Uterus (tissue), 3 donors: ENCODE measurements at regions not wholly inside any gene's neighbourhood (a gene's known extent, or its start where the extent isn't known, plus 50 kb on each side); places are given as distances from the start of the nearest gene placed in this dataset.

Source experiments
- DNase-seq, 2 donors: peaks; one replicate each; pipeline ENCODE4 v3.0.0-alpha.2; 2019 to 2020
- H3K27ac ChIP-seq, 2 donors: fragments of 200-600 bp; sonication (generic); 1 replicate in 1 of 2; 2 replicates in 1 of 2; pipeline ENCODE4 v1.5.1; 2016 to 2018
- H3K27me3 ChIP-seq, 2 donors: fragments of 200-600 bp; sonication (generic); one replicate each; pipeline ENCODE4 v1.5.1; 2018 to 2019; ENCODE audit warnings: control low read depth in 1 of 2
- H3K36me3 ChIP-seq, 2 donors: fragments of 200-600 bp; sonication (generic); one replicate each; pipeline ENCODE4 v1.5.1; 2019; ENCODE audit warnings: control low read depth in 1 of 2
- H3K4me1 ChIP-seq, 2 donors: fragments of 200-600 bp; sonication (generic); one replicate each; pipeline ENCODE4 v1.5.1; 2018 to 2019; ENCODE audit warnings: control low read depth in 1 of 2
- H3K4me3 ChIP-seq, 2 donors: fragments of 200-600 bp; sonication (generic); 1 replicate in 1 of 2; 2 replicates in 1 of 2; pipeline ENCODE4 v1.5.1; 2018 to 2019; ENCODE audit warnings: mild to moderate bottlenecking in 1 of 2
- H3K9me3 ChIP-seq, 2 donors: fragments of 200-600 bp; sonication (generic); one replicate each; pipeline ENCODE4 v1.5.1; 2019; ENCODE audit warnings: control low read depth in 1 of 2
- CTCF ChIP-seq, 4 experiments: fragments of 200-600 bp in 2 of 4; fragments of 450-650 bp in 2 of 4; sonication (generic) in 2 of 4; IDR thresholded peaks; one replicate each; pipeline ENCODE4 v1.5.1; 2016 to 2019; ENCODE audit warnings: antibody characterized with exemption in 4 of 4, mild to moderate bottlenecking in 2 of 4, moderate library complexity in 1 of 4
- POLR2A ChIP-seq, 2 donors: fragments of 450-650 bp; IDR thresholded peaks; one replicate each; pipeline ENCODE4 v1.6.1; 2016; ENCODE audit warnings: antibody characterized with exemption in 2 of 2, mild to moderate bottlenecking in 1 of 2, moderate library complexity in 1 of 2
- intact Hi-C: fragments of 100-400 bp; cut with DNase I; formaldehyde crosslinking; loops from one replicate; pipeline ENCODE4 v1.15.1; 2023; ENCODE audit warnings: low total_unique reads
- donor health status: DM: yes; HTN: yes; CAD: no.

GRCh38 chr1:58391056-58391455 lies 155.5 kb downstream of the OMA1 start:
- Histone ChIP-seq H3K27ac (no peak overlapping the region), H3K27me3 (no peaks in the 10 kb centered on the region), H3K4me3 (no peak overlapping the region), H3K9me3 (no peaks in the 10 kb centered on the region), H3K4me1 (no peaks in the 10 kb centered on the region), H3K36me3 (no peaks in the 10 kb centered on the region)
- TF ChIP-seq POLR2A (IDR thresholded peaks at IDR 0.05) (no peak), CTCF (IDR thresholded peaks at IDR 0.05) (no peak)
- intact Hi-C loops, result no loop called here
- DNase-seq, result no peak

- H3K36me3 ChIP-seq, result no peaks in the 10 kb centered on the region
- H3K4me1 ChIP-seq, result no peaks in the 10 kb centered on the region
- no peak overlapping the region for H3K27ac ChIP-seq
- no peak for DNase-seq
- no peak overlapping the region for H3K4me3 ChIP-seq
- no peak for TF ChIP-seq CTCF (IDR thresholded peaks at IDR 0.05)
- no peak for TF ChIP-seq POLR2A (IDR thresholded peaks at IDR 0.05)
- no peaks in the 10 kb centered on the region for H3K9me3 ChIP-seq
- H3K27me3 ChIP-seq, result no peaks in the 10 kb centered on the region
- intact Hi-C loops, result no loop called here
Measured at GRCh38 chr1:58390091-58390490, 156.4 kb downstream of the OMA1 start.

- no peaks in the 10 kb centered on the region for H3K9me3 ChIP-seq
- H3K4me1 ChIP-seq, result no peaks in the 10 kb centered on the region
- H3K4me3 ChIP-seq, result no peak overlapping the region
- intact Hi-C loops, result no loop called here
- DNase-seq, result no peak
- TF ChIP-seq POLR2A (IDR thresholded peaks at IDR 0.05) (no peak), CTCF (IDR thresholded peaks at IDR 0.05) (no peak)
- no peaks in the 10 kb centered on the region for H3K36me3 ChIP-seq
- H3K27me3 ChIP-seq, result no peaks in the 10 kb centered on the region
- H3K27ac ChIP-seq, result no peak overlapping the region
Measured at GRCh38 chr1:58380345-58380744, 166.2 kb downstream of the OMA1 start.

- no peaks in the 10 kb centered on the region for H3K36me3 ChIP-seq
- H3K4me1 ChIP-seq, result no peaks in the 10 kb centered on the region
- no peak overlapping the region for H3K4me3 ChIP-seq
- H3K9me3 ChIP-seq, result no peaks in the 10 kb centered on the region
- no peak overlapping the region for H3K27ac ChIP-seq
- no peak for DNase-seq
- no peaks in the 10 kb centered on the region for H3K27me3 ChIP-seq
- TF ChIP-seq CTCF (IDR thresholded peaks at IDR 0.05) (no peak), POLR2A (IDR thresholded peaks at IDR 0.05) (no peak)
- intact Hi-C loops, result no loop called here
Measured at GRCh38 chr1:58367217-58367616, 179.3 kb downstream of the OMA1 start.

- Histone ChIP-seq H3K27me3 (no peaks in the 10 kb centered on the region), H3K9me3 (no peaks in the 10 kb centered on the region), H3K4me3 (no peak overlapping the region), H3K36me3 (no peaks in the 10 kb centered on the region), H3K27ac (no peak overlapping the region), H3K4me1 (no peaks in the 10 kb centered on the region)
- intact Hi-C loops, result no loop called here
- TF ChIP-seq CTCF (IDR thresholded peaks at IDR 0.05) (no peak), POLR2A (IDR thresholded peaks at IDR 0.05) (no peak)
- no peak for DNase-seq
Measured at GRCh38 chr1:58365328-58365727, 181.2 kb downstream of the OMA1 start.
